ENCODE measurements at regions not wholly inside any gene's neighbourhood (a gene's known extent, or its start where the extent isn't known, plus 50 kb on each side); places are given as distances from the start of the nearest gene placed in this dataset.

- TF ChIP-seq CHD7 (IDR thresholded peaks at IDR 0.05; ENCODE audit: insufficient replicate concordance, low read length): no peak
- TF ChIP-seq EP300 (IDR thresholded peaks at IDR 0.05; ENCODE audit: borderline replicate concordance in 1 of 2, low read depth in 2 of 2, low read length in 2 of 2): no peak
- no peak for TF ChIP-seq CHD1 (IDR thresholded peaks at IDR 0.05; ENCODE audit: low read depth, low read length)
- no peak for TF ChIP-seq TCF12 (IDR thresholded peaks at IDR 0.05; ENCODE audit: low read depth, low read length)
- no peak for TF ChIP-seq CBX5 (IDR thresholded peaks at IDR 0.05; ENCODE audit: low read depth, low read length)
- no peak for TF ChIP-seq TAF1 (IDR thresholded peaks at IDR 0.05; ENCODE audit: low read depth, low read length)
- TF ChIP-seq YY1 (IDR thresholded peaks at IDR 0.05; ENCODE audit: low read depth, low read length): no peak
- no peak for TF ChIP-seq ATF2 (IDR thresholded peaks at IDR 0.05; ENCODE audit: low read length)
- no peak for TF ChIP-seq RAD21 (IDR thresholded peaks at IDR 0.05 in 1 of 2, conservative IDR thresholded peaks at IDR 0.05 in 1 of 2; ENCODE audit: low read depth in 2 of 2, low read length in 2 of 2)
- no peak for TF ChIP-seq KDM1A (IDR thresholded peaks at IDR 0.05; ENCODE audit: borderline replicate concordance, low read length)
These were observed 574.3 kb upstream of the POU3F3 start (continued) for GRCh38 chr2:104279646-104280045.

Data from H1 (cell line).